ENCODE measurements at regions not wholly inside any gene's neighbourhood (a gene's known extent, or its start where the extent isn't known, plus 50 kb on each side); places are given as distances from the start of the nearest gene placed in this dataset.

GRCh38 chr9:82122731-82123130, 134.2 kb downstream of the SPATA31D1 start:
- TF ChIP-seq CTCF (conservative IDR thresholded peaks at IDR 0.05; ENCODE audit: low read depth, low read length) (no peak), EZH2 (IDR thresholded peaks at IDR 0.05; ENCODE audit: low read length, unreplicated experiment) (no peak)

All from PC-3 (cell line).